Stimulated activated CD8-positive, alpha-beta memory T cell treated with anti-CD3 and anti-CD28 coated beads, Interleukin-4, amount 100 ng/mL, for 48 hours (primary cell): ENCODE measurements at regions not wholly inside any gene's neighbourhood (a gene's known extent, or its start where the extent isn't known, plus 50 kb on each side); places are given as distances from the start of the nearest gene placed in this dataset.

Source experiments
- DNase-seq: peaks from one replicate; pipeline ENCODE4 v3.0.0-alpha.2; 2020

- no peak for DNase-seq
Measured at GRCh38 chr10:94198324-94198723, 164.4 kb downstream of the NOC3L start.

DNA sequence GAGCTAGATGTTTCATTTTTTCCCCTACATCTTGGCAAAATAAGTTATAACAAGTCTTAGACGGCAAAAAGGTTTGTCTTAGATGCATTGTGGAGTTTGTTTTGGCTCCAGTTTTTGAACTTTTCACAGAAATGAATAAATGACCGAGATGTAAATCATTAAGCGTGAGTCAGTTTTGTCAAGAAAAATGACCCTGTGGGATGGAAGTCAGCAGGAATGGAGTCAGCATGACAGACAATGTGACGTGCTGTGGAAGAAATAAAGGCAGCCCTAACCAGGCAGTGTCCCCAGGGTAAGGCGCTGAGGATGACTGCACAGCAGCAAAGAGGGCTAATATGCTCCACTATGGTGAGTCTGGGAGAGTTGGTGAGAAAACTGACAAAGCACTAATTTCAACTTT lies 163.2 kb downstream of the NOC3L start:
- no peak for DNase-seq

DNA sequence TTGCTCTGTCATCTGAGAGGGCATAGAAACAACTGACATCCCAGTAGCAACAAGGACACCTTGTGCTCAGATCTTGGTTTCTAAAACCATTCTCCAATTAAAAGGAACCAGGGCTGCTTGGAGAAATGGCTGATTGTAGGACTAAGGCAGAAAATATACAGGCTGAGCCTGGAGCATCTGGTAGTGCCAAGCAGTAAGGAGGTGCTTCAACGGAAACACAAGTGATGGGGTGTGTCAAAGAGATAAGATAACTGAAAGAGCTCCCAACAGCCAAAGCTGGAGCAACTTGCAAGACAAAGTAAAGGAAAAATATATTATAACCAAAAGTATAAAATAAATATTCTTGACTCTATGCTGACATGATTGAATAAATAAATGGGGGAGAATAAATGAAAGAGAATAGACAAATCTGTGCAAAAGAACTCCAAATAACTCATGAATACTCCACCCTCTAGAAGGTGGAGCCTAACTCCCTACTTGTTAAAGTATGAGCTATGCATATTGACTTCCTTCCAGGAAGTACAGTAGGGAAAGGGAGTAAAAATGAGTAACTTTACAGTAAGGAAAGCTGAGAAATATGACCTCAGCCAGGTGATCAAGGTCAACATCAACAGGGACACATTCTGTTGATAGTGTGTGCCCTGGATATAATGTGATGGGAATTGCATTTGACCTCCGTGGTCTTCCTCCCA lies 162.4 kb downstream of the NOC3L start:
- DNase-seq, result no peak

DNA sequence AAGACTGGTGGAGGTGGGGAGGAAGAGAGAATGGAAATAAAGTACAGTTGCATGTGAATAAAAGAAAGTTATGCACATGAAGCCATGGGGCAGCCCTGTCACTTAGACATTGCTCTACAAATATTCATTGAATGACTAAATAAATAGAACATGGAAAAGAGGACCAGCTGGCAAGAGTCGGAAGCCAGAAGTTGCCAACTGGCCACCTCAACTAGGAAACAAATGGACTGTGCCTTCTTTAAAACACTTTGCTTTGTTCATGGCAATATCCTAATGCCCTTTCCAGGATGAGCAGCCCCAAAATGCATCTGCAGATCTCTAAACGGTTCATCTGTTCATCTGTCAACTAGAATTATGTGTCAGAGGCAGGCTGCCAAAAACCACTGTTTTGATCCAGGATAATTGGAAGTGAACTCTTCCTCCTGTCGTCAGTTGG lies 157.3 kb downstream of the NOC3L start:
- DNase-seq, result no peak

- DNase-seq, result no peak
Measured at GRCh38 chr10:94206176-94206575, 156.6 kb downstream of the NOC3L start.

DNA sequence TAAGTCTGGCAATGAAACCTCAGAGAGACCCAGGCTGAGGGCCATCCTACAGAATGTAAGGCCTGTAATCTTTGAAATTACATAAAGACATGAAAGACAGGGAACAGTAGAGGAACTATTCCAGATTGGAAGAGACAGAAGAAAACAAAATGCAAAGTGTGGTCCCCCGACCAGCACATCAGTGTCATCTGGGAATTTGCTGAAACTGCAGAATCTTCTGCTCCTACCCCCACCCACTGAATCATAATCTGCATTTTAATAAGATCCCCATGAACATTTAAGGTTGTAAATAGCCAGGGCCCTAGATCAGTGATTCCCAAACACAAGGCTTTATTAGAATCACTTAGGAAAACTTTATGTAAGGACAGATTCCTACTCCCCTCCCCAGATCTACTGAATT lies 154.4 kb downstream of the NOC3L start:
- DNase-seq, result no peak

DNA sequence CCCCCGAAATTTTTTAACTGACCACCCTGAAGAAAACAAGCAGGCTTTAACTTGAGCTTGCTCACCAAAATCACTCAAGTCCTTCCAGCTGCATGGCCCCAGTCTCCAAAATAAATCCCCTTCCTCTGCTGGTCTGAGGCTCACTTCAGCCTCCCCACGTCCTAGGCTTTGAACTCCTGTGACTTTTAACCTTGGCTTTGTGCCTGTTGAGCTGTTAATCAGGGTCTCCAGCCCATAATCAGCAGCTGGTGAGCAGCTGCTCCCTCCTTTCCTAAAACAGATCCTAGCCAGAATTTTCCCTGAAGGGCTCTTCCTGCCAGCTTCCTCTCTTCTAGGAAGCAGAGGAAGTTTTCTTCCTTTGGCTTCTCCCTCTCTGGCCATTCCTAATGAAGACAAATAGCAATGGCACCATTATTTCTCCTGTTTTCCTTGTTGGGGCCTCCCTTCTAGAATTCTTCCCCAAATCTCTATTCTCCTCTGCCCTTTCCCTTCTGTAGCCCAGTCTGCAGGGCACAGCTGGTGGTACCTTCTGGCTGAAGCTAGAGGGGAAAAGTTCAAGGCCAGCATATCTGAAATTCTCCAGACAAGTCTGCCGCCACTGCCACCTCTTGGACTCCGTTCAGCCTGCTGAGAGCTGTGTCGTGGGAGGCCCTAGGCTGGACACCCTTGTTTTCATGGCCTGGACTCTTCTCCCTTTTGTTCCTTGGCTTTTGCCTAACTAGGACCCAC lies 152.1 kb downstream of the NOC3L start:
- no peak for DNase-seq

DNA sequence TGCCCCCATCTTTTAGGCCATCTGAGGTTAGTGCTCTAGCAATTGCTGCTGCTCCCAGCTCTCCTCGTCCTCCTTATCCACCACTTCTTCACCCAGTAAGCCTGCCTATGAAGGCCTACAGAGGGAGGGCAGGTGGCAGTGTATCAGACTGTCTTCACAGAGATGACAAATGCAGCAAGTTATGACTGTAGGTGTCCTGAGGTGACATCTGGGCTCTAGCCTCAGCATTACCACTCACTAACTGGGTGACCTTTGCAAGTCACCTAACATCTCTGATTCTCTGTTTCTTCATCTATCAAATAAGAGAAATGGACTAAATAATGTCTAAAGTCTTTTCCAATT lies 151.6 kb downstream of the NOC3L start:
- DNase-seq, result no peak

DNA sequence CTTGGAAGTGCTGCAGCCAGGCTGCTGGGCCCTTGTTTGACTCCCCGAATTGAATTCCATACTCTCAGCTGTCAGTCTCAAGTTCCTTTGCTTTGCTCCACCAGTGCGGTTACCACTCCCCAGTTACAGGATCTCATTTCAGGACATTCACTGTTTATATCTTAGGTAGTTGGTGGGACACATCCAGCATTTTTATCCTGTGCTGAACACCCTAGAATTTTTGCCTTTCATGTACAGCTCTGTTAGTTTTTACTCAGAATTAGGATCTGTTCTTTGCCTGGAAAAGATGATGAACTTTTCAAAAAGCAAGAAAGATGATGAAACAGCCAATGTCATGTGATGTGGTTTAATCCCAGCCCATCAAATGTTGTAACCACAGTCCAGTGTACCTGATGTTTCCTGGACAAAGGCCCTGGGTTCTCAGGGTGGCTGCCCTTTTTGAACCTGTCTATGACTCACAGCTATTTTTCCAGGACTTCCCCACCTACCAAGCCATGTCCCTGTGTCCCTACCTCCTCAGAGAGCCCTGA lies 149.7 kb downstream of the NOC3L start:
- no peak for DNase-seq

DNA sequence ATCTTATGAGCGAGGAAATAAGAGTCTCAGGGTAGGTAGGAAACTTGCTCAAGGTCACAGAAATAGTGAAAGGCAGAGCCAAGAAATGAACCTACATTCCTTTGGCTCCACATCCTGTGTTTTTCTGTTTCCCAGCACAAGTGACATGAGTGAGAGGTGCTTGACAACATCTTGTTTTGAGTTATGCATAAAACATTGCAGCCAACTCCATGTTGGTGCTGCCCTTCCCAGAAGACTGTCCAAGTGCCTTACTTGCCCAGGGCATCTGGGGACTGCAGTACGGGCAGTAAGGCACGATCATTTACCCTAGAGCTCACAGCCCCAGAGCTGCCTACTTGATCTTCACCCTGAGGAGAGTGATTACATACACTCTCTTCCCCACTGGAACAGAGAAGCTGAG lies 148.8 kb downstream of the NOC3L start:
- no peak for DNase-seq

DNA sequence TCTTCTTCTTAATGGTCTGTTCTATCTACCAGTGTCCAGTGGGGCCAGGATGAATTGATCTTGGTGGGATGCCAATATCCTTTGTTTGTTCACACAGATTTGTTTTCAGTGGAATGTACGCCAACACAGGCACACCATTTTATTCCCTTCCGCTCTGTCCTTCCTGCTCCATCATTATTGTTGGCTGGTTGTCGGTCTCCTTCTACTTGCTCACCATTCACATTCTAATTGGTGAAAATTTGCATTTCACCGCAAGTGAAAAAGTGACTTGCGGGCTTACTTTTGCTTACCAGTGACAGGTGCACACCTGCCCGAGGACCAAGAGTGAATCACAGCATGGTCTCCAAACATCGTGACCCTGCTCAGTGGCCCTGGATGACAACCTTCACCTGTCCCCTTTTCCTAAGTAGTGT lies 148.3 kb downstream of the NOC3L start:
- no peak for DNase-seq

GRCh38 chr10:94216201-94216600 lies 146.5 kb downstream of the NOC3L start:
- DNase-seq, result no peak

DNA sequence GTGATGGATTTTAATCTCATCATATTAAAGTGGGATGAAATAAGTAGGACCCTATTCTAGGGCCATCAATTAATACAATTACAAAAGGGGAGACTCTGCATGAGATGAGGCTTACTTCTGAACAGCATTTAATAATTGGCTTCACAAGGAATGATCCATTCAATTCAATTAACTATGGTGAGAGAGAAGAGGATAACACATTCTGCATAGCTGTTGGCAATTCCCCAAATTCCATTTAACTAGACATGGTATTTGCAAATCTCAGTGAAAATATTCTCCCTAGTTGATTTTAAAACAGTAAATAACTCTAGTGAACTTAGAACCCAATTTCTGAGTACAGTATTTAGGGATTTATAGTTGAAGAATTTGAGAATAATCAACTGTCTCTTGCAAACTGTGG lies 145.3 kb downstream of the NOC3L start:
- DNase-seq, result no peak

- DNase-seq, result no peak
Measured at GRCh38 chr10:94218493-94219183, 144.1 kb downstream of the NOC3L start.

DNA sequence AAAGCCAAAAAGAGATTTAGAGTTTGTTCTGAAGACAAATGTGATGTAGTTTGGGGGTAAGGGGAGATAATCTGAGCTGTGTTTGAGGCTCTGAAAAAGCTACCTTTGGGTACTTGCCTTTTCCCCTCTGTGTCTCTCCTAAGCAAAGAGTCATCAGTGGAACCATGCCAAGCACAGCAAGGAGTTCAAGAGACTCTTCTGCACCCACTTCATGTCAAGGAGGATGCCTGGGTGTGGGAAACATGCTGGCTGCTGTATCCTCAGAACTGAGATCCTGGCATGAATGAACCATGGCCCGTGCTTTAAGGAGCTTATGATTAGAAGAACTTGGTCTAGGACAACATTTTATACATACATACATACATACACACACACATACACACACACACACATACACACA lies 142.9 kb downstream of the NOC3L start:
- DNase-seq, result no peak

- no peak for DNase-seq
Measured at GRCh38 chr10:94220717-94221116, 142.0 kb downstream of the NOC3L start.

DNA sequence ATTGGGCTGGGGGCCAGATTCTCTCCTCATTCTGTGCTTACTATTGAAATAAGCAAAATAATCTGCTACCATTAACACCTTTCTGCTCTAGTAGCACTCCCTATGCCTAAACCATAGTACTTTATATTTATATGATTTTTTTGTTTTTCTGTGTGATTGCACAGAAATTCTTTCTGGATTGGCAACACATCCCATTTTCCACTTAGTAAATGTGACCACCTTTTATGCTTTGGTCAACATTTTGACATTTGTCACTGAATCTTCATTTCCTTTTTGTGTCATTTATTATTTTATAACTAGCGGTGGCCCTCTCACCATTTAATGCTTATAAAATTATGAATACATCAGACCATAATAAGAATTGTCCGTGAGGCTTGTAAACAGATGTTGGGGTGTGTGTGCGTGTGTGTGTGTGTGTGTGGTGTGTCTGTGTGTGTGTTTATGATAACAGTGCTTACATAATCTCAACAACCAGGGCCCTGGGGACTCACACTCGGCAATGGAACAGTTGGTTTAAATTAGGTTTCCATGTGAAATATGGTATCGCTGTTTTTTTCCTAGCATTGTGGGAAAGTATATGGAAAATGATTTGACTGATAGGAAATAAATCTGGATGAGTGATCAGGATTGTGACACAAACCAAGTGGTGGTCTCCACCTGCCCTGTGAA lies 138.9 kb downstream of the NOC3L start:
- DNase-seq, result no peak

DNA sequence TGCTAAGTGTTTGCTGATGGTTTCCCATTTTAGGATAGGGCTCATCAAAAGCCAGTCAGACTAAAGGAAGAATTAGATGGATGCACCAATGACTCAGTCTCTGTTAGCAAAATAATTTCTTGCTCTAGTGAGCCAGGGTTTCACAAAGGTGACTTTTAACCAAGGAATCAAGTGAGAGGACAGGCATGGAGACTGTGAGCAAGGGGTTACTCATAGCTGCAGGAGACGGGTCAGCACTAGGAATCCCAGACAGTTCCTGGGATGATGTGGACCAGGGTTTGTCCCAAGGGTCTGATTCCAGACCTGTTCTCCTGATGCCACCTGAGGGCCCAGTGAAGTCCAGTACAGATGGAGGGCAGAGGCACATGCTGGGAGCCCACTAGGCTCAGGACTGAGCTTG lies 138.1 kb downstream of the NOC3L start:
- DNase-seq, result no peak

- DNase-seq, result no peak
Measured at GRCh38 chr10:94225589-94225988, 137.2 kb downstream of the NOC3L start.

- no peak for DNase-seq
Measured at GRCh38 chr10:94230134-94230785, 132.5 kb downstream of the NOC3L start.

GRCh38 chr10:94232711-94233383 lies 129.9 kb downstream of the NOC3L start:
- DNase-seq, result no peak

- DNase-seq, result no peak
Measured at GRCh38 chr10:94235461-94235860, 127.3 kb downstream of the NOC3L start.
